Natural killer cell treated with Interleukin-12 subunit alpha and Interleukin-12 subunit beta and Interleukin-15 and Interleukin-18, amount 100 ng/mL, for 72 hours (primary cell): ENCODE measurements at regions not wholly inside any gene's neighbourhood (a gene's known extent, or its start where the extent isn't known, plus 50 kb on each side); places are given as distances from the start of the nearest gene placed in this dataset.

Experiments
- ATAC-seq, 2 donors: fragments of 150-1000 bp; cut with Tn5 transposase in 1 of 2; sonication (Bioruptor Pico), chemical (Tn5 transposase) in 1 of 2; 2 replicates each; pipeline ENCODE4 v1.10.0; 2021
- DNase-seq: peaks from one replicate; pipeline ENCODE4 v3.0.0; 2022; ENCODE audit warnings: low spot score
- H3K27ac Mint-ChIP-seq, 2 donors: 1 replicate in 1 of 2; 2 replicates in 1 of 2; pipeline ENCODE4 v1.8.0; 2022; ENCODE audit warnings: mixed read lengths in 2 of 2, mild to moderate bottlenecking in 1 of 2, moderate library complexity in 1 of 2
- H3K27me3 Mint-ChIP-seq, 2 donors: 1 replicate in 1 of 2; 2 replicates in 1 of 2; pipeline ENCODE4 v1.8.0; 2022; ENCODE audit warnings: mixed read lengths in 2 of 2
- H3K36me3 Mint-ChIP-seq: one replicate; pipeline ENCODE4 v1.8.0; 2022; ENCODE audit warnings: mixed read lengths
- H3K4me1 Mint-ChIP-seq, 2 donors: 1 replicate in 1 of 2; 2 replicates in 1 of 2; pipeline ENCODE4 v1.8.0; 2022; ENCODE audit warnings: low read depth in 2 of 2, mixed read lengths in 2 of 2, mild to moderate bottlenecking in 1 of 2
- H3K4me3 Mint-ChIP-seq: one replicate; pipeline ENCODE4 v1.8.0; 2022; ENCODE audit warnings: mixed read lengths
- H3K9me3 Mint-ChIP-seq: 2 replicates; pipeline ENCODE4 v1.8.0; 2022; ENCODE audit warnings: mixed read lengths

DNA sequence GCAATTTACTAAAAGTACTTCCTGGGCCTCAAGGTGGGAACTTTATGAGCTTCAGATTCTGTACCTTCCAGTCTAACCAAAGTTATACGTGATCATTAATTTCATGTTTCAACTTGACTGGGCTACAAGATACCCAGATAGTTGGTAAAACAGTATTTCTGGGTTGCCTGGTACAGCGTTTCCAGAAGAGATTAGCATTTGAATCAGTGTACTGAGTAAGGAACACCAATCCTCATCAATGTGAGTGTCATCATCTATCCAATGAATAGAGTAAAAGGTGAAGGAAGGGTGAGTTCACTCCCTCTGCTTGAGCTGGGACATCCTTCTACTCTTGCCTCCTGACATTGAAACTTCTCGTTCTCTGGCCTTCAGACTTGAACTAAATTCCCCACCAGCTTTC is 274.5 kb upstream of the ID2 start:
- Mint-ChIP-seq H3K4me3 (peak overlapping the region; percentile 16), H3K9me3 (no peaks in the 10 kb centered on the region), H3K27me3 (no peaks in the 10 kb centered on the region), H3K27ac (peak overlapping the region; percentile 60 to 93), H3K4me1 (peaks cover 64 to 74% of the 10 kb centered on the region in 2 donors), H3K36me3 (no peaks in the 10 kb centered on the region)
- no peak for ATAC-seq
- DNase-seq, result no peak

GRCh38 chr2:8408560-8409460 is 273.0 kb upstream of the ID2 start:
- ATAC-seq, result peak; percentile 95 to 98
- DNase-seq, result peak; percentile 83
- no peaks in the 10 kb centered on the region for H3K36me3 Mint-ChIP-seq
- peak overlapping the region; percentile 65 for H3K4me3 Mint-ChIP-seq
- no peaks in the 10 kb centered on the region for H3K27me3 Mint-ChIP-seq
- no peaks in the 10 kb centered on the region for H3K9me3 Mint-ChIP-seq
- H3K4me1 Mint-ChIP-seq, result peaks cover 66 to 73% of the 10 kb centered on the region in 2 donors
- H3K27ac Mint-ChIP-seq, result peak overlapping the region; percentile 91 to 93

GRCh38 chr2:8409461-8410260 is 272.2 kb upstream of the ID2 start:
- Mint-ChIP-seq H3K27ac (peak overlapping the region; percentile 91 to 93), H3K4me3 (peak overlapping the region; percentile 65), H3K27me3 (no peaks in the 10 kb centered on the region), H3K9me3 (no peaks in the 10 kb centered on the region), H3K36me3 (no peaks in the 10 kb centered on the region), H3K4me1 (peaks cover 61 to 65% of the 10 kb centered on the region in 2 donors)
- no peak for ATAC-seq
- no peak for DNase-seq

DNA sequence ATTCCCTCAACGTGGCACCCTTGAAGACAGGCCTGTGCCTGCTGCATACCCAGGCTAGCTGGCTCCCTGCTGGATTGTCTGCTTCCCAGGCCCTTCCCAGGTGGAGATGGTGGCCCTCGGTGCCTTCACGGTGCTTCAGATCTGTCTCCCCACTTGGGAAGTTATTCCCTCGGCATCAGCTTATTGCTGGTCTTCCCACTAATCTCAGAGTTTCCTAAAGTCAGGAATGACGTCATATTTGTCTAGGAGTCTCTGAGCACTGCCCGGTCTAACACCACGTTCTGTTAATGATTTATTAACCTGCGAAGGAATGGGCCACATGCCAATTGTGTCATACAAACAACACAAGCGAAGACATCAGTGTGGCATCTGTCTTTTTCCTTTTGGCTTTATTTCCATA is 269.8 kb upstream of the ID2 start:
- peaks cover 67 to 74% of the 10 kb centered on the region in 2 donors for H3K4me1 Mint-ChIP-seq
- H3K27me3 Mint-ChIP-seq, result no peaks in the 10 kb centered on the region
- H3K27ac Mint-ChIP-seq, result peak overlapping the region; percentile 36 to 59
- H3K9me3 Mint-ChIP-seq, result peaks cover 2% of the 10 kb centered on the region
- H3K4me3 Mint-ChIP-seq, result no peak overlapping the region
- DNase-seq (no peak), ATAC-seq (no peak)
- no peaks in the 10 kb centered on the region for H3K36me3 Mint-ChIP-seq

- no peak overlapping the region for H3K4me3 Mint-ChIP-seq
- H3K9me3 Mint-ChIP-seq, result peaks cover 2% of the 10 kb centered on the region
- DNase-seq (no peak), ATAC-seq (no peak)
- no peaks in the 10 kb centered on the region for H3K36me3 Mint-ChIP-seq
- H3K4me1 Mint-ChIP-seq, result peaks cover 67 to 74% of the 10 kb centered on the region in 2 donors
- peak overlapping the region in 1 of 2 donors; percentile 59 for H3K27ac Mint-ChIP-seq
- no peaks in the 10 kb centered on the region for H3K27me3 Mint-ChIP-seq
These were observed 269.3 kb upstream of the ID2 start for GRCh38 chr2:8412586-8412985.

DNA sequence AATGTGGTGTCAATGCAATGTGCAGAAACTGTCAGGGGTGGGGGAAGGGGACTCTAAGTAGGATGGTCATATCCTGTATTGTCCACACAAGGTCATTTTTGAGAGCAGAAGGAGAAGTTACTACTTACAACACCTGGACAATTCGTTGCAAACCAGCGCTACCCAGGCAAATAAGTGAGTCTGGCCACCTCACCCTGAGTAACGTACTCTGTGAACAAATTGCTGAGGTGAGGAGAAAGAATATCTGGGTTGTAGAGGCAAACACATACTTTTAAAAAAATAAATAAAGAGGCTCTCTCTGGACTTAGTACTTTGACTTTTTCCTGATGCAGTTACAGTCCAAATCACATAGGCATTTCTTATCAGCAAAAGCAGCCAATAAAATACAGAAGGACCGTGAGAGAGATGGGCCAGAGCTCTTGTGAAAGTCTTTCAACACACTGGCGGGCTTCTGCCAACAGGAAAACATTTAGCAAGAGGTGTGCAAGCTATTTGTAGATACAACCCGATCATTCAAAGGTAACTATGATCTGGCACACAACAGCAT is 268.2 kb upstream of the ID2 start:
- no peaks in the 10 kb centered on the region for H3K36me3 Mint-ChIP-seq
- no peak overlapping the region for H3K4me3 Mint-ChIP-seq
- H3K4me1 Mint-ChIP-seq, result peaks cover 65 to 71% of the 10 kb centered on the region in 2 donors
- H3K9me3 Mint-ChIP-seq, result peaks cover 2% of the 10 kb centered on the region
- ATAC-seq, result no peak
- no peak for DNase-seq
- H3K27me3 Mint-ChIP-seq, result no peaks in the 10 kb centered on the region
- H3K27ac Mint-ChIP-seq, result peak overlapping the region in 1 of 2 donors; percentile 59

- H3K27me3 Mint-ChIP-seq, result no peaks in the 10 kb centered on the region
- no peak overlapping the region for H3K4me3 Mint-ChIP-seq
- H3K36me3 Mint-ChIP-seq, result no peaks in the 10 kb centered on the region
- DNase-seq (no peak), ATAC-seq (peak in 1 of 2 donors; percentile 39)
- peaks cover 58 to 60% of the 10 kb centered on the region in 2 donors for H3K4me1 Mint-ChIP-seq
- peaks cover 2% of the 10 kb centered on the region for H3K9me3 Mint-ChIP-seq
- no peak overlapping the region for H3K27ac Mint-ChIP-seq
These were observed 266.6 kb upstream of the ID2 start for GRCh38 chr2:8414946-8415879.

- no peaks in the 10 kb centered on the region for H3K36me3 Mint-ChIP-seq
- H3K9me3 Mint-ChIP-seq, result peaks cover 2% of the 10 kb centered on the region
- no peak for DNase-seq
- H3K4me1 Mint-ChIP-seq, result peaks cover 61 to 64% of the 10 kb centered on the region in 2 donors
- H3K27ac Mint-ChIP-seq, result peak overlapping the region in 1 of 2 donors; percentile 77
- ATAC-seq, result no peak
- no peak overlapping the region for H3K4me3 Mint-ChIP-seq
- no peaks in the 10 kb centered on the region for H3K27me3 Mint-ChIP-seq
These were observed 265.8 kb upstream of the ID2 start for GRCh38 chr2:8416001-8416571.

- peak overlapping the region in 1 of 2 donors; percentile 77 for H3K27ac Mint-ChIP-seq
- peaks cover 2% of the 10 kb centered on the region for H3K9me3 Mint-ChIP-seq
- H3K4me1 Mint-ChIP-seq, result peaks cover 59 to 60% of the 10 kb centered on the region in 2 donors
- ATAC-seq, result peak; percentile 43 to 60
- H3K36me3 Mint-ChIP-seq, result no peaks in the 10 kb centered on the region
- no peak overlapping the region for H3K4me3 Mint-ChIP-seq
- no peaks in the 10 kb centered on the region for H3K27me3 Mint-ChIP-seq
- DNase-seq, result no peak
These were observed 264.7 kb upstream of the ID2 start for GRCh38 chr2:8416849-8417832.

DNA sequence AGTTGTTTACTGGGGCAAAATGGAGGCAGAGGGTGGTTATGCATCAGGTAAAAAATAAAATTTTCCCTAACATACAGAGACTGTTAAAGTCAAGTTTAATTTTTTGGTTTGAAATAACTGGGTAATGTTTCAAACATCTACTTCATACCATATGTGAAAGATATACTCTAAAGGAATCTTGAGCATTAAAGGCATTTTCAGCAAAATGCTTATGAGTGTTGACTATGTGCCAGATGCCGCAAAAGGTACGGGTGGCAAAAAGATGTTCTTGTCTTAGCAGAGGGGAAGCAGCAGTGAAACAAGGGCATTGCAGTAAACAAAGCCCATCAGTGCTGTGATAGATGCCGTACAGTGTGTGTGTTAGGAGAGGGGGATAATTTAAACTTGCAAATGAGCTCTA is 263.1 kb upstream of the ID2 start:
- H3K9me3 Mint-ChIP-seq, result peaks cover 2% of the 10 kb centered on the region
- ATAC-seq (no peak), DNase-seq (no peak)
- H3K36me3 Mint-ChIP-seq, result no peaks in the 10 kb centered on the region
- peaks cover 55 to 59% of the 10 kb centered on the region in 2 donors for H3K4me1 Mint-ChIP-seq
- no peaks in the 10 kb centered on the region for H3K27me3 Mint-ChIP-seq
- H3K4me3 Mint-ChIP-seq, result no peak overlapping the region
- peak overlapping the region; percentile 0 to 7 for H3K27ac Mint-ChIP-seq

DNA sequence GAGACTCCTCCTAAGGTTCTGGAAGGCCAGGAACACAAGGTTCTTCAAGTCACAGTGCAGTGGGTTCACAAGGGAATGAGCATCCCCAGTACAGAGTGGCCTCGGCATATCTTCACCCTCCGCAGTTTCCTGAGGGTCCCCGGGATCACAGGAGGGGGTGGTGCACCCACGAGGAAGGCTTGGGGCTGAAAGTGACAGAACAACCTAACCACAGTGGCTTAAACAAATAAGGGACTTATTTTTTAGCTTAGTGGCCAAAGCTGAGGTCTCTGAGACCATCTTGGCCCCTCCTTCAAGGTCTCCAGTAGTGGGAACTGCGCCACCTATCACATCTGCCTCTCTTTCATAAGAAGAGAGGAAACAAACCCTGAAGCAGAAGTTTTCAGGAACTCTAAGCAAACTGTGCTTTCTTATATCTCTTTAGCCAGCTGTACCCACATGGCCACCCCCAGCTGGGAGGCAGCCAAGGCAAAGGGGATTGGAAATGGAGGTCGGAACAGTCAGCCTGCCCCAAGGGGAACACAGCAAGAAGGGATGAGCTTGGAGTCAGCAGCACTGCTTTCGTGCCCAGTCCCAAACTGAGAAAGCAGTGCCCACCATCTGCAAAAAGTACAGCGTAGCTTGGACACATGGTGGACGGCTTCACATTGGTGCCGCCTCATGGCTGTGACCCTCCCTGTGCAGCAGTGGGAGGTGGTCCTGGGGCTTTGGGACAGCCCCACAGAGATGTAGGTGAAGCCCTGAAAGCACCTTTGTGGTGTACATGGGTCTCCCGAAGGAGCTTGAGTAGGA is 260.0 kb upstream of the ID2 start:
- no peaks in the 10 kb centered on the region for H3K27me3 Mint-ChIP-seq
- no peaks in the 10 kb centered on the region for H3K9me3 Mint-ChIP-seq
- no peaks in the 10 kb centered on the region for H3K36me3 Mint-ChIP-seq
- H3K27ac Mint-ChIP-seq, result peak overlapping the region; percentile 47 to 90
- DNase-seq (no peak), ATAC-seq (peak in 1 of 2 donors; percentile 55)
- H3K4me1 Mint-ChIP-seq, result peaks cover 69 to 75% of the 10 kb centered on the region in 2 donors
- H3K4me3 Mint-ChIP-seq, result peak overlapping the region; percentile 60
